ENCODE measurements at regions not wholly inside any gene's neighbourhood (a gene's known extent, or its start where the extent isn't known, plus 50 kb on each side); places are given as distances from the start of the nearest gene placed in this dataset.

DNA sequence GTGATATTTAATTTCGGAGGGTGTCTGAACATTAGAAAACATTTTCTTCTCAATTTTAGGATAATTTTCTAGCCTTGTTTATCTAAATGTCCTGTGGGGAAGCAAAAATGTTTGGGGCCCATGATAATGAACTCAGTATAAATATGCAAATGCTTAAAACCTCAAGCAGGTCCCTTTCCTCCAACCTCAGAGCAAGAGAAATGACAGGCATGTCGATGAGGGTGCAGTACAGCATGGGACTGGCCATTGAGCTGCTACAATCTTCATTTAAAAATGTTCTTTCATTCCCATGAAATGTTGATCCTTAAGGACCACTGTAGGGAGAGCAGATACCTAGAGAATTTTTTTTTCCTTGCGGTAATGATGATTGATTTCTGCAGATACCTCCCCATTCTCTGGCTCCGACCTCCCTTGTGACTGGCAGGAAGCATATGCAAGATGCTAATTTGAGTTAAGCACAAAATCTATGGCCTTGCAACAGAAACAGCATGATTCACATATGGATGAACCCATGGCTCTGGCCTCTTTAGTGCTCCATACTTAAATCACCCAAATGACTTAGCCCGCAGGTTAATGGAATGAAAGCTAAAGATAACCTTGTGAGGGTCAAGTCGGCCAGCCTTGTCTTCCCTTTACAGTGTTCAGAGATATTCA, 243.3 kb downstream of the SOX4 start:
- TF ChIP-seq POLR2AphosphoS5 (IDR thresholded peaks at IDR 0.05; ENCODE audit: borderline replicate concordance, low read depth, low read length), result no peak
- TF ChIP-seq EZH2 (IDR thresholded peaks at IDR 0.05), result no peak
